IMR-90 (cell line): ENCODE measurements at regions not wholly inside any gene's neighbourhood (a gene's known extent, or its start where the extent isn't known, plus 50 kb on each side); places are given as distances from the start of the nearest gene placed in this dataset.
A peak's percentile ranks its signal among the peaks of the same experiment; 100 is the strongest.

Experiments used
- ATAC-seq: fragments of 200-7000 bp; cut with Tn5 transposase; 2 replicates; pipeline ENCODE4 v1.9.1; 2020; ENCODE audit warnings: low read depth, mild to moderate bottlenecking, moderate library complexity
- BruUV-seq: library from RNA; stranded (reverse); fragments of 400-500 nt; replicated peaks from 2 replicates; lab custom pipeline; 2021; lab: Mats Ljungman, UMichigan
- CTCF ChIA-PET: fragments of 300-600 bp; formaldehyde crosslinking; extraction: SDS; loops from one replicate; lab custom pipeline; 2021; ENCODE audit warnings: antibody characterized with exemption; lab: Yijun Ruan, JAX
- POLR2A ChIA-PET: fragments of 300-600 bp; sonication (Branson Sonifier 250); formaldehyde crosslinking; loops from one replicate; lab custom pipeline; 2022; ENCODE audit warnings: antibody characterized with exemption; ENCODE audit not compliant: unreplicated experiment; lab: Charles Lee
- DNase-seq: peaks from one replicate; pipeline ENCODE4 v3.0.0; 2013
- H2AFZ ChIP-seq: replicated peaks from 2 replicates; pipeline ENCODE3; 2013; ENCODE audit warnings: low read length, mild to moderate bottlenecking; ENCODE audit not compliant: poor library complexity
- H2AK5ac ChIP-seq: 2 replicates; pipeline ENCODE4 v1.6.1; 2013; ENCODE audit warnings: low read depth, low read length, inconsistent platforms
- H2AK9ac ChIP-seq: replicated peaks from 2 replicates; pipeline ENCODE3; 2013; ENCODE audit warnings: mild to moderate bottlenecking, low read depth, low read length, moderate library complexity; ENCODE audit not compliant: poor library complexity
- H2BK120ac ChIP-seq: 2 replicates; pipeline ENCODE4 v1.6.1; 2013; ENCODE audit warnings: low read depth, low read length, inconsistent platforms
- H2BK15ac ChIP-seq: 3 replicates; pipeline ENCODE4 v1.6.1; 2013; ENCODE audit warnings: low read depth, low read length, inconsistent platforms
- H2BK20ac ChIP-seq: 2 replicates; pipeline ENCODE4 v1.6.1; 2013; ENCODE audit warnings: low read depth, mild to moderate bottlenecking, inconsistent platforms, low read length, moderate library complexity
- H2BK5ac ChIP-seq: 2 replicates; pipeline ENCODE4 v1.6.1; 2013; ENCODE audit warnings: mild to moderate bottlenecking, low read depth, low read length, inconsistent platforms; ENCODE audit not compliant: poor library complexity, severe bottlenecking
- H3K14ac ChIP-seq: replicated peaks from 2 replicates; pipeline ENCODE4 v1.6.1; 2013; ENCODE audit warnings: low read depth, low read length, inconsistent platforms
- H3K18ac ChIP-seq: 2 replicates; pipeline ENCODE4 v1.6.1; 2013; ENCODE audit warnings: low read depth, low read length, control low read depth
- H3K23ac ChIP-seq: 2 replicates; pipeline ENCODE4 v1.6.1; 2013; ENCODE audit warnings: low read depth, low read length, inconsistent platforms
- H3K27ac ChIP-seq: 2 replicates; pipeline ENCODE4 v1.5.1; 2013; ENCODE audit warnings: mild to moderate bottlenecking, control low read depth, low read length; ENCODE audit not compliant: insufficient read depth
- H3K27me3 ChIP-seq: 2 replicates; pipeline ENCODE4 v1.6.1; 2013; ENCODE audit warnings: low read length; ENCODE audit not compliant: control insufficient read depth, insufficient read depth
- H3K36me3 ChIP-seq: 2 replicates; pipeline ENCODE4 v1.6.1; 2013; ENCODE audit warnings: low read length, mixed read lengths; ENCODE audit not compliant: control insufficient read depth, insufficient read depth
- H3K4ac ChIP-seq: 2 replicates; pipeline ENCODE4 v1.6.1; 2013; ENCODE audit warnings: low read depth, low read length, inconsistent platforms
- H3K4me1 ChIP-seq: 2 replicates; pipeline ENCODE4 v1.6.1; 2013; ENCODE audit warnings: low read length, mixed read lengths; ENCODE audit not compliant: control insufficient read depth, insufficient read depth
- H3K4me2 ChIP-seq: 2 replicates; pipeline ENCODE4 v1.6.1; 2013; ENCODE audit warnings: low read depth, mild to moderate bottlenecking, control low read depth, low read length, moderate library complexity
- H3K4me3 ChIP-seq: 2 replicates; pipeline ENCODE4 v1.5.1; 2013; ENCODE audit warnings: low read depth, mild to moderate bottlenecking, control low read depth, low read length, moderate library complexity; ENCODE audit not compliant: insufficient read depth
- H3K56ac ChIP-seq: 2 replicates; pipeline ENCODE4 v1.6.1; 2013; ENCODE audit warnings: low read length, inconsistent platforms; ENCODE audit not compliant: insufficient read depth; ENCODE audit errors: extremely low read depth
- H3K79me1 ChIP-seq, 2 experiments: 2 replicates each; pipeline ENCODE4 v1.6.1; 2013; ENCODE audit warnings: low read length in 2 of 2, inconsistent platforms in 1 of 2, low read depth in 1 of 2
- H3K9ac ChIP-seq: 2 replicates; pipeline ENCODE4 v1.6.1; 2013; ENCODE audit warnings: low read depth, low read length, control low read depth
- H3K9me1 ChIP-seq: 2 replicates; pipeline ENCODE4 v1.6.1; 2013; ENCODE audit warnings: low read length, inconsistent platforms; ENCODE audit not compliant: insufficient read depth
- H3K9me3 ChIP-seq: 2 replicates; pipeline ENCODE4 v1.6.1; 2013; ENCODE audit warnings: low read length; ENCODE audit not compliant: control insufficient read depth, insufficient read depth
- H4K20me1 ChIP-seq: 2 replicates; pipeline ENCODE4 v1.6.1; 2013; ENCODE audit warnings: low read length, inconsistent platforms; ENCODE audit not compliant: insufficient read depth
- H4K5ac ChIP-seq: 2 replicates; pipeline ENCODE4 v1.6.1; 2013; ENCODE audit warnings: mild to moderate bottlenecking, low read depth, low read length, control low read depth
- H4K8ac ChIP-seq, 2 experiments: 2 replicates each; pipeline ENCODE4 v1.6.1; 2013; ENCODE audit warnings: low read depth in 2 of 2, low read length in 2 of 2, control low read depth in 1 of 2, inconsistent platforms in 1 of 2
- H4K91ac ChIP-seq: 2 replicates; pipeline ENCODE4 v1.6.1; 2013; ENCODE audit warnings: low read depth, low read length, inconsistent platforms; ENCODE audit not compliant: insufficient read depth
- MXI1 ChIP-seq: IDR thresholded peaks from 2 replicates; pipeline ENCODE4 v1.6.1; 2012; ENCODE audit warnings: low read depth, mild to moderate bottlenecking, low read length, moderate library complexity, borderline replicate concordance
- WGBS, 2 experiments: methylation state at CpG; one replicate each; pipeline versions ENCODE4 v1.1.5 to v1.1.7; 2013; ENCODE audit warnings: missing lambda C conversion rate in 2 of 2; ENCODE audit not compliant: insufficient read length in 1 of 2; ENCODE audit errors: extremely low coverage in 2 of 2; 5-methylcytosine and 5-hydroxymethylcytosine counted together
- dilution Hi-C: fragments of 300-500 bp; cut with HindIII; formaldehyde crosslinking; loops from one replicate; pipeline ENCODE4 v1.14.3; 2018; ENCODE audit warnings: low sequenced_read_pairs; ENCODE audit not compliant: unreplicated experiment
- in situ Hi-C: fragments of 300-500 bp; cut with MboI; formaldehyde crosslinking; loops from 3 replicates; pipeline ENCODE4 v1.14.3; 2019; ENCODE audit warnings: low sequenced_read_pairs, inconsistent platforms, mixed read lengths
- intact Hi-C: fragments of 100-400 bp; cut with micrococcal nuclease; formaldehyde crosslinking; loops from 2 replicates; pipeline ENCODE4 v1.10.0; 2022

GRCh38 chr2:220147161-220148038, 520.0 kb downstream of the SLC4A3 start:
- Histone ChIP-seq H2AFZ (no peak overlapping the region), H3K36me3 (no peaks in the 10 kb centered on the region), H2BK15ac (peak overlapping the region; percentile 9; the same call in 1 of the 3 replicates), H3K56ac (no peak overlapping the region), H3K9ac (no peak overlapping the region), H3K4ac (no peak overlapping the region; the same call in 1 of the 2 replicates), H3K9me3 (no peaks in the 10 kb centered on the region), H2BK20ac (no peak overlapping the region), H3K18ac (no peak overlapping the region), H2AK5ac (no peak overlapping the region), H4K20me1 (no peaks in the 10 kb centered on the region), H4K91ac (no peak overlapping the region), H4K8ac (peak overlapping the region in 1 of 2 experiments; percentile 6; a peak in 1 of 4 replicates), H2AK9ac (no peak overlapping the region), H3K27me3 (no peaks in the 10 kb centered on the region), H3K4me1 (peaks cover 4% of the 10 kb centered on the region; the same call in 1 of the 2 replicates), H3K14ac (no peak overlapping the region), H2BK5ac (no peak overlapping the region), H3K9me1 (no peaks in the 10 kb centered on the region), H4K5ac (no peak overlapping the region), H3K23ac (no peak overlapping the region), H3K4me3 (no peak overlapping the region), H3K4me2 (no peak overlapping the region), H3K79me1 (no peaks in the 10 kb centered on the region), H2BK120ac (no peak overlapping the region), H3K27ac (no peak overlapping the region)
- DNase-seq (peak; percentile 33), ATAC-seq (peak; percentile 18; the same call in 1 of the 2 replicates)
- CTCF ChIA-PET: no interaction called here
- in situ Hi-C loops: no loop called here
- no TSS peak for BruUV-seq
- dilution Hi-C loops: no loop called here
- no peak for TF ChIP-seq MXI1
- POLR2A ChIA-PET: interaction anchor here (0.6 kb wide), 1 partner anchor 804 kb away, joined by 5 read pairs; no protein-coding TSS in a partner anchor
- no CpG with 5 or more reads among the region's 7 CpGs for WGBS, 2 experiments
- intact Hi-C loops: no loop called here
